K562 (cell line): ENCODE measurements at regions not wholly inside any gene's neighbourhood (a gene's known extent, or its start where the extent isn't known, plus 50 kb on each side); places are given as distances from the start of the nearest gene placed in this dataset.
"Not testable (repeated sequence)": the region's sequence is repeated elsewhere in the genome, so short reads cannot be mapped to it uniquely, and the experiment has no call there.

Experiments
- ATAC-seq: fragments of 200-7000 bp; cut with Tn5 transposase; 3 replicates; pipeline ENCODE4 v1.9.1; 2020; ENCODE audit warnings: moderate library complexity
- BruUV-seq: library from RNA; stranded (reverse); fragments of 400-500 nt; replicated peaks from 2 replicates; lab custom pipeline; 2021; lab: Mats Ljungman, UMichigan
- CTCF ChIA-PET: fragments of 300-600 bp; formaldehyde crosslinking; extraction: SDS; loops from one replicate; lab custom pipeline; 2021; ENCODE audit warnings: low intra/inter-chr PET ratio; lab: Yijun Ruan, JAX
- POLR2A ChIA-PET: fragments of 300-600, 350-650 bp; sonication (Branson Sonifier 250); formaldehyde crosslinking; extraction: SDS; loops from one replicate; lab custom pipeline; 2021; ENCODE audit warnings: antibody characterized with exemption, inconsistent platforms; lab: Yijun Ruan, JAX
- DNase-seq, 4 experiments: peaks; one replicate each; pipeline versions ENCODE4 v3.0.0 to v3.0.0-alpha.2; 2011 to 2018; ENCODE audit warnings: low spot score in 3 of 4, mixed read lengths in 3 of 4; ENCODE audit errors: extremely low read depth in 1 of 4
- FAIRE-seq: peaks from 2 replicates; lab custom pipeline; 2011; peaks lifted over from hg19 to GRCh38; lab: Jason Lieb, UNC
- H2AFZ ChIP-seq: 2 replicates; pipeline ENCODE4 v1.6.0; 2011; ENCODE audit warnings: low read depth, low read length, control low read depth, inconsistent platforms
- H3K27ac ChIP-seq: fragments of 200-600 bp; 3 replicates; pipeline ENCODE4 v1.8.0; 2011; ENCODE audit warnings: low read depth, mild to moderate bottlenecking, control low read depth, inconsistent platforms, low read length, moderate library complexity, mixed read lengths; ENCODE audit errors: extremely low read depth
- H3K27me3 ChIP-seq, 2 experiments: fragments of 300-600 bp in 1 of 2; 2 replicates in 1 of 2; 3 replicates in 1 of 2; pipeline versions ENCODE4 v1.6.0 to v1.8.0; 2011; ENCODE audit warnings: inconsistent platforms in 2 of 2, low read length in 2 of 2, mild to moderate bottlenecking in 1 of 2, mixed read lengths in 1 of 2, moderate library complexity in 1 of 2; ENCODE audit not compliant: control insufficient read depth in 2 of 2, insufficient read depth in 2 of 2
- H3K36me3 ChIP-seq: fragments of 300-600 bp; 3 replicates; pipeline ENCODE4 v1.8.0; 2011; ENCODE audit warnings: mild to moderate bottlenecking, low read length, inconsistent platforms; ENCODE audit not compliant: control insufficient read depth, insufficient read depth
- H3K4me1 ChIP-seq, 2 experiments: fragments of 200-600 bp in 1 of 2; replicated peaks in 1 of 2; 2 replicates in 1 of 2; 3 replicates in 1 of 2; pipeline versions ENCODE4 v1.5.1 to v1.8.0; 2011; ENCODE audit warnings: inconsistent platforms in 2 of 2, low read length in 2 of 2, mild to moderate bottlenecking in 1 of 2, mixed read lengths in 1 of 2, moderate library complexity in 1 of 2; ENCODE audit not compliant: control insufficient read depth in 2 of 2, insufficient read depth in 2 of 2
- H3K4me2 ChIP-seq: 2 replicates; pipeline ENCODE4 v1.6.1; 2011; ENCODE audit warnings: low read length, control low read depth, inconsistent platforms, mixed read lengths; ENCODE audit not compliant: insufficient read depth
- H3K4me3 ChIP-seq: fragments of 200-600 bp; sonication (generic), shearing (Covaris generic); 2 replicates; pipeline ENCODE4 v1.5.1; 2016; ENCODE audit warnings: control low read depth, inconsistent platforms
- H3K79me2 ChIP-seq: fragments of 200-600 bp; 3 replicates; pipeline ENCODE4 v1.8.0; 2011; ENCODE audit warnings: low read length, inconsistent platforms; ENCODE audit not compliant: control insufficient read depth, insufficient read depth
- H3K9ac ChIP-seq, 2 experiments: 2 replicates each; pipeline versions ENCODE4 v1.6.0 to v1.6.1; 2011; ENCODE audit warnings: low read depth in 2 of 2, low read length in 2 of 2, control low read depth in 1 of 2, inconsistent platforms in 1 of 2, mild to moderate bottlenecking in 1 of 2, mixed read lengths in 1 of 2; ENCODE audit not compliant: insufficient read depth in 1 of 2
- H3K9me1 ChIP-seq: one replicate; pipeline ENCODE4 v1.6.0; 2011; ENCODE audit warnings: inconsistent platforms, mild to moderate bottlenecking, low read length, moderate library complexity; ENCODE audit not compliant: control insufficient read depth, insufficient read depth
- H3K9me3 ChIP-seq: replicated peaks from 2 replicates; pipeline ENCODE4 v1.5.1; 2011; ENCODE audit warnings: low read depth, low read length, inconsistent platforms; ENCODE audit not compliant: control insufficient read depth, insufficient read depth
- H4K20me1 ChIP-seq: replicated peaks from 2 replicates; pipeline ENCODE4 v1.6.1; 2011; ENCODE audit warnings: low read length, inconsistent platforms, mixed read lengths; ENCODE audit not compliant: control insufficient read depth, insufficient read depth
- CTCF ChIP-seq, 3 experiments: IDR thresholded peaks in 2 of 3; conservative IDR thresholded peaks in 1 of 3; 2 replicates each; pipeline ENCODE4 v1.5.1; 2011 to 2012; ENCODE audit warnings: low read length in 3 of 3, mild to moderate bottlenecking in 3 of 3, control low read depth in 2 of 3, improper control_type of control experiment in 1 of 3, inconsistent platforms in 1 of 3, low read depth in 1 of 3, mixed read lengths in 1 of 3, moderate library complexity in 1 of 3; ENCODE audit not compliant: insufficient read depth in 2 of 3
- CTCFL ChIP-seq: IDR thresholded peaks from 2 replicates; pipeline ENCODE4 v1.6.1; 2011; ENCODE audit warnings: borderline replicate concordance, low read depth, mild to moderate bottlenecking, moderate library complexity, low read length; ENCODE audit not compliant: insufficient read depth, poor library complexity, severe bottlenecking
- FOXK2 ChIP-seq, 2 experiments: fragments of 450-650 bp; IDR thresholded peaks in 1 of 2; conservative IDR thresholded peaks in 1 of 2; 2 replicates each; pipeline ENCODE4 v1.6.1; 2016; ENCODE audit warnings: low read depth in 2 of 2, mild to moderate bottlenecking in 1 of 2
- WGBS: fragments of 100-300 bp; shearing (Covaris generic); methylation state at CpG from one replicate; pipeline ENCODE4 v1.1.6; 2016; ENCODE audit warnings: low coverage, mixed read lengths; ENCODE audit not compliant: insufficient coverage; ENCODE audit errors: missing lambda C conversion rate; 5-methylcytosine and 5-hydroxymethylcytosine counted together
- in situ Hi-C: fragments of 300-500 bp; cut with MboI; formaldehyde crosslinking; loops from 4 replicates; pipeline ENCODE4 v1.15.0; 2018; ENCODE audit warnings: inconsistent platforms, mixed read lengths
- intact Hi-C: fragments of 100-400 bp; cut with micrococcal nuclease; formaldehyde crosslinking; loops from 2 replicates; pipeline ENCODE4 v1.14.2; 2022

GRCh38 chr2:89048138-89049066 lies 356.9 kb downstream of the RPIA start (continued):
- TF ChIP-seq CTCF (IDR thresholded peaks at IDR 0.05 in 2 of 3, conservative IDR thresholded peaks at IDR 0.05 in 1 of 3; ENCODE audit: insufficient read depth in 2 of 3, low read depth in 1 of 3, low read length in 3 of 3) = peak; percentile 46 to 55 (median 49); a peak in 4 of 6 replicates
- peak in 1 of 2 experiments; percentile 32; a peak in 1 of 4 replicates for TF ChIP-seq FOXK2 (conservative IDR thresholded peaks at IDR 0.05 in 1 of 2, IDR thresholded peaks at IDR 0.05 in 1 of 2; ENCODE audit: low read depth in 2 of 2)
- peak; percentile 30 for TF ChIP-seq CTCFL
- TF ChIP-seq, all 486 proteins: peak for 6; not testable (repeated sequence) for 480

GRCh38 chr2:89058616-89059015 lies 367.1 kb downstream of the RPIA start:
- WGBS = 0% methylated on average over 3 of the region's 4 CpGs
- H3K4me2 ChIP-seq, ATAC-seq, H3K27me3 ChIP-seq, H3K9me3 ChIP-seq, DNase-seq, H3K36me3 ChIP-seq, BruUV-seq, CTCF ChIA-PET, in situ Hi-C loops, H3K27ac ChIP-seq, H4K20me1 ChIP-seq, H3K9me1 ChIP-seq, H3K4me1 ChIP-seq, H3K79me2 ChIP-seq, H3K9ac ChIP-seq, intact Hi-C loops, POLR2A ChIA-PET, H3K4me3 ChIP-seq, FAIRE-seq, H2AFZ ChIP-seq: not testable (repeated sequence)

- FAIRE-seq, BruUV-seq, ATAC-seq: not testable (repeated sequence)
Measured at GRCh38 chr2:89061174-89061573, 369.7 kb downstream of the RPIA start.

More at GRCh38 chr2:89061174-89061573, 369.7 kb downstream of the RPIA start:
- H3K79me2 ChIP-seq, H3K36me3 ChIP-seq, H3K4me2 ChIP-seq, H2AFZ ChIP-seq, in situ Hi-C loops, H3K9ac ChIP-seq, H3K27ac ChIP-seq, DNase-seq, H3K9me1 ChIP-seq, H3K4me3 ChIP-seq, H3K9me3 ChIP-seq, POLR2A ChIA-PET, intact Hi-C loops, H3K27me3 ChIP-seq, H4K20me1 ChIP-seq, CTCF ChIA-PET, H3K4me1 ChIP-seq: not testable (repeated sequence)
- 0% methylated on average over 1 of the region's 1 CpG for WGBS
